ENCODE measurements at regions not wholly inside any gene's neighbourhood (a gene's known extent, or its start where the extent isn't known, plus 50 kb on each side); places are given as distances from the start of the nearest gene placed in this dataset.

- TF ChIP-seq POLR2A (IDR thresholded peaks at IDR 0.05) = no peak
- TF ChIP-seq CTCF (IDR thresholded peaks at IDR 0.05) = no peak
These were observed 66.2 kb upstream of the CLSTN2 start for GRCh38 chr3:139868773-139869172.
